MCF 10A (cell line): ENCODE measurements at regions not wholly inside any gene's neighbourhood (a gene's known extent, or its start where the extent isn't known, plus 50 kb on each side); places are given as distances from the start of the nearest gene placed in this dataset.

Experiments used
- BruUV-seq: library from RNA; stranded (reverse); fragments of 400-500 nt; replicated peaks from 2 replicates; lab custom pipeline; 2021; lab: Mats Ljungman, UMichigan
- CTCF ChIA-PET: fragments of 300-600 bp; sonication (Branson Sonifier 250); formaldehyde crosslinking; extraction: SDS; loops from one replicate; lab custom pipeline; 2021; ENCODE audit warnings: antibody characterized with exemption, inconsistent platforms; lab: Yijun Ruan, JAX
- POLR2A ChIA-PET: fragments of 300-600, 350-650 bp; sonication (Branson Sonifier 250); formaldehyde crosslinking; extraction: SDS; loops from one replicate; lab custom pipeline; 2020; ENCODE audit warnings: antibody characterized with exemption, inconsistent platforms; lab: Yijun Ruan, JAX
- DNase-seq: peaks from one replicate; pipeline ENCODE4 v3.0.0-alpha.2; 2018; ENCODE audit not compliant: unreplicated experiment
- H3K27ac Mint-ChIP-seq: one replicate; pipeline ENCODE4 v1.8.0; 2022; ENCODE audit warnings: mild to moderate bottlenecking, low read depth, mixed read lengths; ENCODE audit not compliant: unreplicated experiment
- H3K27me3 Mint-ChIP-seq: one replicate; pipeline ENCODE4 v1.8.0; 2022; ENCODE audit warnings: mixed read lengths; ENCODE audit not compliant: insufficient read depth, unreplicated experiment
- H3K36me3 Mint-ChIP-seq: one replicate; pipeline ENCODE4 v1.8.0; 2022; ENCODE audit warnings: mild to moderate bottlenecking, moderate library complexity, mixed read lengths; ENCODE audit not compliant: insufficient read depth, unreplicated experiment
- H3K4me1 Mint-ChIP-seq: one replicate; pipeline ENCODE4 v1.8.0; 2022; ENCODE audit warnings: mixed read lengths; ENCODE audit not compliant: insufficient read depth, unreplicated experiment
- H3K4me3 Mint-ChIP-seq: one replicate; pipeline ENCODE4 v1.8.0; 2022; ENCODE audit warnings: mild to moderate bottlenecking, moderate library complexity, mixed read lengths; ENCODE audit not compliant: unreplicated experiment
- H3K9me3 Mint-ChIP-seq: one replicate; pipeline ENCODE4 v1.8.0; 2022; ENCODE audit warnings: mixed read lengths; ENCODE audit not compliant: unreplicated experiment
- CTCF ChIP-seq: fragments of 200-600 bp; IDR thresholded peaks from one replicate; pipeline ENCODE4 v1.8.0; 2022; ENCODE audit warnings: antibody characterized with exemption, mild to moderate bottlenecking; ENCODE audit not compliant: unreplicated experiment
- intact Hi-C: fragments of 100-400 bp; cut with micrococcal nuclease; formaldehyde crosslinking; loops from 2 replicates; pipeline ENCODE4 v1.14.1; 2022

- no peak for TF ChIP-seq CTCF
- H3K4me1 Mint-ChIP-seq = no peaks in the 10 kb centered on the region
- no peaks in the 10 kb centered on the region for H3K9me3 Mint-ChIP-seq
- intact Hi-C loops = no loop called here
- H3K27me3 Mint-ChIP-seq = no peaks in the 10 kb centered on the region
- no TSS peak for BruUV-seq
- H3K27ac Mint-ChIP-seq = no peak overlapping the region
- ChIA-PET CTCF (interaction anchor here (0.5 to 0.8 kb wide), 2 partner anchors 457 to 777 kb away, joined by 4 to 7 read pairs; no protein-coding TSS in a partner anchor), POLR2A (interaction anchor here (1.3 kb wide), 2 partner anchors 13 to 341 kb away, joined by 3 read pairs; no protein-coding TSS in a partner anchor)
- peak; percentile 21 for DNase-seq
- no peaks in the 10 kb centered on the region for H3K36me3 Mint-ChIP-seq
- no peak overlapping the region for H3K4me3 Mint-ChIP-seq
Observed at GRCh38 chr13:61128850-61129645, 286.6 kb downstream of the PCDH20 start.

DNA sequence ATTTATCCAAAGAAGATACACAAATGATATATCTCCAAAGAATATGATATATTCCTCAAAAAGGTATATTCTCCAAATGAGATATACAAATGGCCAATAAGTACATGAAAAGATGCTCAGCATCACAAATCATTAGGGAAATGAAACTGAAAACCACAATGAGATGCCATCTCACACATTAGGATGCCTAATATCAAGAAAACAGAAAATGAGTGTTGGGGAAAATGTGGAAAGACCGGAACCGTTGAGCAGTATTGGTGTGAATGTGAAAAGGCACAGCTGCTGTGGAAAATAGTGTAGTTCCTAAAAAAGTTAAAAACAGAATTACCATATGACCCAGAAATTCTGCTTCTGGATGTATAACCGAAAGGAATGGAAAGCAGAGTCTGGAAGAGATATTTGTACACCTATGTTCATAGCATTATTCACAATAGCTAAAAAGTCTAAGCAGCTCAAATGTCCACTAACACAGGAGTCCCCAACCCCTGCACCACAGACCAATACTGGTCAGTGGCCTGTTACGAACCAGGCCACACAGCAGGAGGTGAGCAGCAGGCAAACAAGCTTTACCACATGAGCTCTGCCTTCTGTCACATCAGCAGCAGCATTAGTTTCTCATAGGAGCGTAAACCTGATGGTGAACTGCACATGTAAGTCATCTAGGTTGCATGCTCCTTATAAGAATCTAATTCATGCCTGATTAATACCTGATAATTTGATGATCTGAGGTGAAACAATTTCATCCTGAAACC is 291.9 kb downstream of the PCDH20 start:
- H3K27ac Mint-ChIP-seq = no peak overlapping the region
- H3K9me3 Mint-ChIP-seq = no peaks in the 10 kb centered on the region
- intact Hi-C loops = no loop called here
- CTCF ChIA-PET = interaction anchor here (0.7 kb wide), 1 partner anchor 12 kb away, joined by 3 read pairs; no protein-coding TSS in a partner anchor
- no peaks in the 10 kb centered on the region for H3K27me3 Mint-ChIP-seq
- POLR2A ChIA-PET = no interaction called here
- peaks cover 6% of the 10 kb centered on the region for H3K36me3 Mint-ChIP-seq
- H3K4me1 Mint-ChIP-seq = no peaks in the 10 kb centered on the region
- no TSS peak for BruUV-seq
- no peak overlapping the region for H3K4me3 Mint-ChIP-seq
- TF ChIP-seq CTCF = no peak
- no peak for DNase-seq

DNA sequence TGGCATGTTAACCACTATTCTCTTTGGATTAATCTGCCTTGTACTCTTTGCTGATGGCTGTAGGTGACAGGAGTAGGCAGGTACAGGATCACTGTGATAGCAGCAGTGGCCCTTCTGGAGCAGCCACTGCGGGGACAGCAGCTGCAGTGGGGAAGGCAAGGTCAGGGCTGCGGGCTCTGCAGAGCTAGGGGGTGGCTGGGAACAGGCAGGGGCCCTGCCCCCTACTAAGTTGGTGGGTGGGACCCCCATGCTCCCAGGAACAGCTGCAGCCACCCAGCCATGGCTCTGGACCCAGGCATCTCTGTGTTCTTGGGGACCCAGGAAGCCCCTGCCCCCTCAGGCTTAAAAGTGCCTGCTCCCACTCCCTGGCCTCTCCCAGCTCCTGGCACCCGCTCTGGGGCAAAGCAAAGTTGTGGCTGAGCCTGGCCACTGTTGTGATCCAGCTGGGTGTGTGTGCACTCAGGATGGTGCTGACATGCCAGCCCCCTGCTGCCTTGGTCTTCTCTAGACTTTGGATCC is 302.4 kb downstream of the PCDH20 start:
- no peak overlapping the region for H3K4me3 Mint-ChIP-seq
- no peak for DNase-seq
- BruUV-seq = no TSS peak
- intact Hi-C loops = no loop called here
- peaks cover 9% of the 10 kb centered on the region for H3K9me3 Mint-ChIP-seq
- H3K27ac Mint-ChIP-seq = no peak overlapping the region
- H3K36me3 Mint-ChIP-seq = no peaks in the 10 kb centered on the region
- no peaks in the 10 kb centered on the region for H3K27me3 Mint-ChIP-seq
- ChIA-PET POLR2A (no interaction called here), CTCF (interaction anchor here (0.5 to 0.7 kb wide), 2 partner anchors 225 to 1514 kb away, joined by 3 read pairs; no protein-coding TSS in a partner anchor)
- H3K4me1 Mint-ChIP-seq = no peaks in the 10 kb centered on the region
- TF ChIP-seq CTCF = no peak

GRCh38 chr13:61111529-61111928 is 304.1 kb downstream of the PCDH20 start:
- DNase-seq = no peak

More at GRCh38 chr13:61111529-61111928, 304.1 kb downstream of the PCDH20 start:
- TF ChIP-seq CTCF = no peak
- CTCF ChIA-PET = no interaction called here
- POLR2A ChIA-PET = no interaction called here
- Mint-ChIP-seq H3K36me3 (no peaks in the 10 kb centered on the region), H3K4me1 (no peaks in the 10 kb centered on the region), H3K27me3 (no peaks in the 10 kb centered on the region), H3K4me3 (no peak overlapping the region), H3K27ac (no peak overlapping the region), H3K9me3 (peaks cover 9% of the 10 kb centered on the region)
- intact Hi-C loops = no loop called here
- no TSS peak for BruUV-seq
